ENCODE measurements at regions not wholly inside any gene's neighbourhood (a gene's known extent, or its start where the extent isn't known, plus 50 kb on each side); places are given as distances from the start of the nearest gene placed in this dataset.

- DNase-seq = no peak
These were observed 198.2 kb upstream of the LDB2 start for GRCh38 chr4:17096692-17097091.

GRCh38 chr4:17095771-17096170 is 197.3 kb upstream of the LDB2 start:
- no peak for DNase-seq

- DNase-seq = no peak
These were observed 196.4 kb upstream of the LDB2 start for GRCh38 chr4:17094876-17095210.

GRCh38 chr4:17094159-17094875 is 195.9 kb upstream of the LDB2 start:
- DNase-seq = no peak

GRCh38 chr4:17093481-17093880 is 195.0 kb upstream of the LDB2 start:
- no peak for DNase-seq

- no peak for DNase-seq
These were observed 194.4 kb upstream of the LDB2 start for GRCh38 chr4:17092736-17093437.

GRCh38 chr4:17091104-17091503 is 192.7 kb upstream of the LDB2 start:
- DNase-seq = no peak

GRCh38 chr4:17090063-17090462 is 191.6 kb upstream of the LDB2 start:
- DNase-seq = no peak

- DNase-seq = no peak
These were observed 187.0 kb upstream of the LDB2 start for GRCh38 chr4:17085416-17085815.

- DNase-seq = no peak
These were observed 183.7 kb upstream of the LDB2 start for GRCh38 chr4:17082186-17082585.

- no peak for DNase-seq
These were observed 182.7 kb upstream of the LDB2 start for GRCh38 chr4:17081179-17081578.

- no peak for DNase-seq
These were observed 178.7 kb upstream of the LDB2 start for GRCh38 chr4:17077105-17077504.

- no peak for DNase-seq
These were observed 174.0 kb upstream of the LDB2 start for GRCh38 chr4:17072483-17072882.

GRCh38 chr4:17068891-17069290 is 170.4 kb upstream of the LDB2 start:
- no peak for DNase-seq

- no peak for DNase-seq
These were observed 169.9 kb upstream of the LDB2 start for GRCh38 chr4:17068392-17068791.

GRCh38 chr4:17066972-17067371 is 168.5 kb upstream of the LDB2 start:
- no peak for DNase-seq

- no peak for DNase-seq
These were observed 167.8 kb upstream of the LDB2 start for GRCh38 chr4:17066236-17066635.

GRCh38 chr4:17065821-17066220 is 167.4 kb upstream of the LDB2 start:
- DNase-seq = no peak

- DNase-seq = no peak
These were observed 166.5 kb upstream of the LDB2 start for GRCh38 chr4:17064959-17065358.

GRCh38 chr4:17063888-17064287 is 165.4 kb upstream of the LDB2 start:
- no peak for DNase-seq

GRCh38 chr4:17060230-17060629 is 161.8 kb upstream of the LDB2 start:
- DNase-seq = no peak

GRCh38 chr4:17058916-17059741 is 160.7 kb upstream of the LDB2 start:
- no peak for DNase-seq

- no peak for DNase-seq
These were observed 160.1 kb upstream of the LDB2 start for GRCh38 chr4:17058536-17058915.

GRCh38 chr4:17057035-17057434 is 158.6 kb upstream of the LDB2 start:
- no peak for DNase-seq
